PC-9 (cell line): ENCODE measurements at regions not wholly inside any gene's neighbourhood (a gene's known extent, or its start where the extent isn't known, plus 50 kb on each side); places are given as distances from the start of the nearest gene placed in this dataset.
"Not testable (repeated sequence)": the region's sequence is repeated elsewhere in the genome, so short reads cannot be mapped to it uniquely, and the experiment has no call there.

Experiments used
- CTCF ChIP-seq: fragments of 200-600 bp; sonication (generic); conservative IDR thresholded peaks from 2 replicates; pipeline ENCODE4 v1.6.1; 2017; ENCODE audit warnings: mixed run types, antibody characterized with exemption, mild to moderate bottlenecking, moderate library complexity
- EZH2 ChIP-seq: fragments of 200-600 bp; sonication (generic); IDR thresholded peaks from 2 replicates; pipeline ENCODE4 v1.8.0; 2017; ENCODE audit warnings: antibody characterized with exemption, low read depth

DNA sequence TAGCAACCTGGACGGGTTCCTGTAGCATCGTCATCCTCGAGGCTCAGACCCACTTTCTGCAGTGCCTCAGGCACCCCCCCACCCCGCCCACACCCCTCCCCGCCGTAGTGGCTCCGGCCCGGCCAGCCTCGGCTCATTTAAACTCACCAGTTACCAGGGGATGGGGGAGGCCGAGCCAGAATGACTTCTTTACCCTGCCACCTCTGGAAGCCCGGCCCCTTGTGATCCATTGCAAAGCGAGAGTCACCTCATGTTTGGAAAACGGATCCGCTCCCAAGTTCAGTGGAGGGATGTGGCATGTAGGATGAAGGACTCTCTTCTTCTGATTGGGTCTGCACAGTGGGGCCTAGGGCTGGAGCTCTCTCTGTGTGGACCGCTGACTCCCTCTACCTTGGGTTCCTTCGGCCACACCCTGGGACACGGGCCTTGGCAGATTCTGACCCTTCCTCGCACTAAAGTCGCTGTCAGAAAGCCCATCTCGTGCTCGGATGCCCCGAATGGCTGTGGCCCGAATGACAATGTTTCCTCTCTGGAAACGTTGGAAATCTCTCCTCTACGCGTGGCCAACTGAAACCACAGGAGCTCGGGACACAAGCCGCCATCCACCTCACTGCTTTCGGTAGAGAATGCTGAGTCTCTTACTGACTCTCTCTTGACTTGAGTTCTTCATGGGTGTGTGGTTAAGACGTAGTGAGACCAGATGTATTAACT is 3902.1 kb upstream of the OR11H1 start:
- not testable (repeated sequence) for TF ChIP-seq CTCF, EZH2
